ENCODE measurements at regions not wholly inside any gene's neighbourhood (a gene's known extent, or its start where the extent isn't known, plus 50 kb on each side); places are given as distances from the start of the nearest gene placed in this dataset.

DNA sequence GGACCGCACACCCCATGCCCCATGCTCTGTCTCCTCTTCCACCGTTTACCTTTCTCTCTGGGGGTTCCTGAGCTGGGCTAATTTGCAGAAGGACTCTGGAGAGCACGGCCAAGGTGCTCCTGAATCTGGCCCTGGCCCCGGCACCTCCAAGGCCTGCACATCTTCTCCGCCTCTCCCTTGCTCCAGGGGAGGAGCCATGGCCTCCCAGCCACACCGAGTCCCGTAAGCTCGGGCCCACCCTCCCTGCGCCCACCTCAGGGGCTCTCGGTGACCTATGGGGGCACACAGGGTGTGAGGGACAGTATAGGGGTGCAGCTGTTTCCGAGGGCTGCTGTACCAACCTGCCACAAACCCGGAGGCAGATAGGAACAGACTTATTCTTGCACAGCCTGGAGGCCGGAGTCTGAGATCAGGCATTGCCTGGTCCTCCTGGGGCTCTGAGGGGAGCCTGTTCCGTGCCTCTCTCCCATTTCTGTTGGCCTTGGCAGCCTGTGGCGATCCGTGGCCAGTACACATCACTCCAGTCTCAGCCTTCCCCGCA is 127.3 kb upstream of the GPC1 start:
- intact Hi-C loops (cut with micrococcal nuclease; ENCODE audit: unreplicated experiment): no loop called here
- TF ChIP-seq EZH2 (IDR thresholded peaks at IDR 0.05; ENCODE audit: borderline replicate concordance, low read depth, low read length, poor library complexity, severe bottlenecking): no peak
- TF ChIP-seq, protein P1, sequence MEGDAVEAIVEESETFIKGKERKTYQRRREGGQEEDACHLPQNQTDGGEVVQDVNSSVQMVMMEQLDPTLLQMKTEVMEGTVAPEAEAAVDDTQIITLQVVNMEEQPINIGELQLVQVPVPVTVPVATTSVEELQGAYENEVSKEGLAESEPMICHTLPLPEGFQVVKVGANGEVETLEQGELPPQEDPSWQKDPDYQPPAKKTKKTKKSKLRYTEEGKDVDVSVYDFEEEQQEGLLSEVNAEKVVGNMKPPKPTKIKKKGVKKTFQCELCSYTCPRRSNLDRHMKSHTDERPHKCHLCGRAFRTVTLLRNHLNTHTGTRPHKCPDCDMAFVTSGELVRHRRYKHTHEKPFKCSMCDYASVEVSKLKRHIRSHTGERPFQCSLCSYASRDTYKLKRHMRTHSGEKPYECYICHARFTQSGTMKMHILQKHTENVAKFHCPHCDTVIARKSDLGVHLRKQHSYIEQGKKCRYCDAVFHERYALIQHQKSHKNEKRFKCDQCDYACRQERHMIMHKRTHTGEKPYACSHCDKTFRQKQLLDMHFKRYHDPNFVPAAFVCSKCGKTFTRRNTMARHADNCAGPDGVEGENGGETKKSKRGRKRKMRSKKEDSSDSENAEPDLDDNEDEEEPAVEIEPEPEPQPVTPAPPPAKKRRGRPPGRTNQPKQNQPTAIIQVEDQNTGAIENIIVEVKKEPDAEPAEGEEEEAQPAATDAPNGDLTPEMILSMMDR (conservative IDR thresholded peaks at IDR 0.05; ENCODE audit: low read depth, low read length): no peak
- no peak for DNase-seq (ENCODE audit: low spot score)
- Histone ChIP-seq H3K36me3 (ENCODE audit: insufficient read depth, low read length, poor library complexity, severe bottlenecking) (no peaks in the 10 kb centered on the region), H3K4me1 (ENCODE audit: insufficient read depth, low read length, poor library complexity, severe bottlenecking) (no peaks in the 10 kb centered on the region), H3K9me3 (ENCODE audit: low read depth, low read length, poor library complexity, severe bottlenecking) (no peaks in the 10 kb centered on the region), H3K27ac (ENCODE audit: low read depth, low read length, poor library complexity, severe bottlenecking) (no peak overlapping the region), H3K27me3 (replicated peaks; ENCODE audit: insufficient read depth, low read depth, low read length, poor library complexity) (no peaks in the 10 kb centered on the region), H3K4me3 (ENCODE audit: low read depth, low read length, poor library complexity, severe bottlenecking) (no peak overlapping the region)
- no TSS peak for BruUV-seq (replicated peaks)
- ChIA-PET CTCF (no interaction called here), POLR2A (ENCODE audit: low non-redundant PET) (no interaction called here)

DNA sequence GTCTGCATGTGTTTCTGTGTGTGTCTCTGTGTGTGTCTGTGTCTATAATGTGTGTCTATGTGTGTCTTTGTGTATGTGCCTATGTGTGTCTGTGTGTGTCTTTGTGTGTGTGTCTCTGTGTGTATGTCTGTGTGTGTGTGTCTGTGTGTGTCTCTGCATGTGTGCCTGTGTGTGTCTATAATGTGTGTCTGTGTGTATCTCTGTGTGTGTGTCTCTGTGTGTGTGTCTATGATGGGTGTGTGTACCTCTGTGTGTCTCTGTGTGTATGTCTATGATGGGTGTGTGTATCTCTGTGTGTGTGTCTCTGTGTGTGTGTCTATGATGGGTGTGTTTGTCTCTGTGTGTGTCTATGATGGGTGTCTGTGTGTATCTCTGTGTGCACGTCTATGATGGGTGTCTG is 126.2 kb upstream of the GPC1 start:
- no peak overlapping the region for H3K4me3 ChIP-seq (ENCODE audit: low read depth, low read length, poor library complexity, severe bottlenecking)
- H3K9me3 ChIP-seq (ENCODE audit: low read depth, low read length, poor library complexity, severe bottlenecking): no peaks in the 10 kb centered on the region
- no peak for DNase-seq (ENCODE audit: low spot score)
- CTCF ChIA-PET: no interaction called here
- H3K4me1 ChIP-seq (ENCODE audit: insufficient read depth, low read length, poor library complexity, severe bottlenecking): no peaks in the 10 kb centered on the region
- H3K27me3 ChIP-seq (replicated peaks; ENCODE audit: insufficient read depth, low read depth, low read length, poor library complexity): no peaks in the 10 kb centered on the region
- no peak overlapping the region for H3K27ac ChIP-seq (ENCODE audit: low read depth, low read length, poor library complexity, severe bottlenecking)
- no peaks in the 10 kb centered on the region for H3K36me3 ChIP-seq (ENCODE audit: insufficient read depth, low read length, poor library complexity, severe bottlenecking)
- BruUV-seq (replicated peaks): no TSS peak
- TF ChIP-seq, protein P1 (conservative IDR thresholded peaks at IDR 0.05; ENCODE audit: low read depth, low read length): no peak
- no peak for TF ChIP-seq EZH2 (IDR thresholded peaks at IDR 0.05; ENCODE audit: borderline replicate concordance, low read depth, low read length, poor library complexity, severe bottlenecking)
- intact Hi-C loops (cut with micrococcal nuclease; ENCODE audit: unreplicated experiment): no loop called here
- POLR2A ChIA-PET (ENCODE audit: low non-redundant PET): no interaction called here

DNA sequence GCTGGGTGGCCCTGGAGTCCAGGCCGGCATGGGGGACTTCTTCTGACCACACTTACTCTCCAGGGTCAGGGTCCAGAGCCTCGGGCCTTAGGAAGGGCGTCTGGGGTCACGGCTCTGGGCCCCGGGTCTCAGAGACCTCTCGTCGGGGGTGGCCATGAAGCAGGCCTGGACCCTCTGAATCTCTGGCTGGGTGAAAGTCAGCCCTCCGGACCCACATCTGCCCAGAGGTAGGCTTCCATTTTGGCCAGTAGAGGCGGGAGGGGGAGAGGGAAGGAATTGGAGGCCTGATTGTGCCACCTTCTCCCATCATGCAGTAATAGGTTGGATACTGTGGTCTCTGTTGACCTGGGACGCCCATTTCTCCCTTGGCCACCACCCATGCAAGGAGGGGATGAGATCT is 125.3 kb upstream of the GPC1 start:
- no peaks in the 10 kb centered on the region for H3K4me1 ChIP-seq (ENCODE audit: insufficient read depth, low read length, poor library complexity, severe bottlenecking)
- no peaks in the 10 kb centered on the region for H3K9me3 ChIP-seq (ENCODE audit: low read depth, low read length, poor library complexity, severe bottlenecking)
- no peak overlapping the region for H3K4me3 ChIP-seq (ENCODE audit: low read depth, low read length, poor library complexity, severe bottlenecking)
- CTCF ChIA-PET: no interaction called here
- no peak for TF ChIP-seq EZH2 (IDR thresholded peaks at IDR 0.05; ENCODE audit: borderline replicate concordance, low read depth, low read length, poor library complexity, severe bottlenecking)
- TF ChIP-seq, protein P1 (conservative IDR thresholded peaks at IDR 0.05; ENCODE audit: low read depth, low read length): no peak
- H3K36me3 ChIP-seq (ENCODE audit: insufficient read depth, low read length, poor library complexity, severe bottlenecking): no peaks in the 10 kb centered on the region
- no TSS peak for BruUV-seq (replicated peaks)
- intact Hi-C loops (cut with micrococcal nuclease; ENCODE audit: unreplicated experiment): no loop called here
- no peak overlapping the region for H3K27ac ChIP-seq (ENCODE audit: low read depth, low read length, poor library complexity, severe bottlenecking)
- no peak for DNase-seq (ENCODE audit: low spot score)
- no peaks in the 10 kb centered on the region for H3K27me3 ChIP-seq (replicated peaks; ENCODE audit: insufficient read depth, low read depth, low read length, poor library complexity)
- POLR2A ChIA-PET (ENCODE audit: low non-redundant PET): no interaction called here

Measured in A673 (cell line).